Stimulated activated CD8-positive, alpha-beta memory T cell treated with anti-CD3 and anti-CD28 coated beads, Interleukin-4, amount 100 ng/mL, for 4 hours (primary cell): ENCODE measurements at regions not wholly inside any gene's neighbourhood (a gene's known extent, or its start where the extent isn't known, plus 50 kb on each side); places are given as distances from the start of the nearest gene placed in this dataset.

Source experiments
- DNase-seq, 2 donors: peaks; one replicate each; pipeline ENCODE4 v3.0.0-alpha.2; 2020; ENCODE audit warnings: low read depth in 2 of 2, low spot score in 1 of 2

- DNase-seq, result no peak
Measured at GRCh38 chr2:120683701-120684100, 52.0 kb upstream of the GLI2 start.

GRCh38 chr2:120684289-120685065 is 51.2 kb upstream of the GLI2 start:
- no peak for DNase-seq

- no peak for DNase-seq
Measured at GRCh38 chr2:120685066-120685973, 50.3 kb upstream of the GLI2 start.
